Stimulated activated CD4-positive, alpha-beta T cell treated with anti-CD3 and anti-CD28 coated beads, Interleukin-2, amount 100 ng/mL, for 48 hours (primary cell): ENCODE measurements at regions not wholly inside any gene's neighbourhood (a gene's known extent, or its start where the extent isn't known, plus 50 kb on each side); places are given as distances from the start of the nearest gene placed in this dataset.

Experiments
- DNase-seq, 2 donors: peaks; one replicate each; pipeline ENCODE4 v3.0.0-alpha.2; 2020

DNA sequence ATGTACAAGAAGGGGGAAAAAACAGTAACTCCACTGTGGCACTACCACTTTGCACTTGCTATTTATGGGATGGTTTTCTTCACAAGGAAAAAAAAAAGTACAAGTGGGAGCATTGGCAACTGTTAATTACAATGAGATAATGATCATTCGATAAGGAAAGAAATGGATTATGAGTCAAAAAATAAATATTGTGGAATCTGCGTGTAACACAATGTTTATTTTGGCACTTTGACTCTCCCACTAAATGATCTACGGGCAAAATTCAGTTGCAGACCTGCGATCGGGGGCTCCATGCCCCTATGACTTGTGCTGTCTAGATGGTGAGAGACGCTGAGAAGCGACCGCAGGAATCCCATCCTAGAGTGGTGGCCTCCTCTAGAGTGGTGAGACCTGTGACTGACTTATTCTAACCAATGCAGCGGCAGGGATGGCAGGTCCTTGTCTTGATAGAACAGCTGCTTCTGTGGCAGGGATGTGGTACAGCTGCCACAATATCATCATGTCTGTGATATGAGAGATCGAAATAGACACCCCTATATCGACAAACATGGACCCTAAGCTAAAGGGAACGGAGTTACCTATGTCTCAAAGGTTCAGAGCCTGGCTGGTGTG is 345.0 kb upstream of the KLF6 start:
- no peak for DNase-seq

DNA sequence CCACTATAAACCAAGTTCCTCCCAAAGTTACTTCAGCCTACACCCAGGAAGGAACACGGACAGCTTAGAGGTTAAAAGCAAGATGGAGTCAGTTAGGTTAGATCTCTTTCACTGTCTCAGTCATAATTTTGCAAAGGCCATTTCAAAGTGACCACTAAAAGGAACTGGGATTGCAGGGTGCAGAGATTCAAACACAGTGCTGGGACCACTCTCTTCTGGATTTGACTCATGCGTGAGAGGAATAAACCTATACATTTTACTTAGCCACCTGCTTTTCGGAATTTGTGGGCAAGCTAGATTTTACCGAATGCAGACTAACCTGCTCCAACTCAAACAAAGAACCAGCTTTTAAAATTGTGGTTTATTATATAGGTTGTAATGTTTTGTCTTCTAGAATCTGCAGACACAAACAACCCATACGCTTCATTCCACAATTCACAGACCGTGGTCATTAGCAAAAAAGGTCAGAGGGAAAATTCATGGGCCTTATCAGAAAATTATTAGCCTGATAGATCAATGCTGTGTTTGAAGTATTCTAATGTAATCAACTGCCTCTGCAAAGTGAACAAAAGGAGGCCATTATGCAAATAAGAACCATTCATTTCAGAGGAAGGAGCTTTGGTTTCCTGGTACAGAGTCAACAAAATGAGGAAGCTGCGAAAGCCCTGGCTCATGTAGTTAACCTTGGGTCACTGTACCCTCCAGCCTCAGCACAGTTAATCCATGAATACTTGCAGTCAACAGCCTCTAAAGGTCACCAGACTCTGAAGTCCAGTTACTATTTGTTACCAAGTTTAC is 342.7 kb upstream of the KLF6 start:
- DNase-seq: no peak

DNA sequence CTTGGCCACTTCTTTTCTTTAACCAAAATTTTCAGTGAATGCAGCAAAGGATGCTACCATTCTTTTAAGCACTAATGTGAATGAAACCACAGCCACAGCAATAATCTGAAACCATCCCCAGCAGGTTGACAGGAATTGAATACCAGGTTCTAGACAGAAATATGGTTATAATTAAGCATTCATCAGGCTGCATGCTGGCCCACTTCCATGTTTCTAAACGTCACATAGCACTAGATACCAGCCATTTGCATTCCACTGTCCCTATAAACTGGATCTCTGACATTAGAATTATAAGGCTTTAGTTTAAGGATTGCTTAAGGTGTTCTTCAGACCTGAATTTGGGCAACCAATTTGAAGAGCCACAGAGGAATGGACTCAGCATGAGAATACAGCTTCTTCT is 340.8 kb upstream of the KLF6 start:
- DNase-seq: no peak

DNA sequence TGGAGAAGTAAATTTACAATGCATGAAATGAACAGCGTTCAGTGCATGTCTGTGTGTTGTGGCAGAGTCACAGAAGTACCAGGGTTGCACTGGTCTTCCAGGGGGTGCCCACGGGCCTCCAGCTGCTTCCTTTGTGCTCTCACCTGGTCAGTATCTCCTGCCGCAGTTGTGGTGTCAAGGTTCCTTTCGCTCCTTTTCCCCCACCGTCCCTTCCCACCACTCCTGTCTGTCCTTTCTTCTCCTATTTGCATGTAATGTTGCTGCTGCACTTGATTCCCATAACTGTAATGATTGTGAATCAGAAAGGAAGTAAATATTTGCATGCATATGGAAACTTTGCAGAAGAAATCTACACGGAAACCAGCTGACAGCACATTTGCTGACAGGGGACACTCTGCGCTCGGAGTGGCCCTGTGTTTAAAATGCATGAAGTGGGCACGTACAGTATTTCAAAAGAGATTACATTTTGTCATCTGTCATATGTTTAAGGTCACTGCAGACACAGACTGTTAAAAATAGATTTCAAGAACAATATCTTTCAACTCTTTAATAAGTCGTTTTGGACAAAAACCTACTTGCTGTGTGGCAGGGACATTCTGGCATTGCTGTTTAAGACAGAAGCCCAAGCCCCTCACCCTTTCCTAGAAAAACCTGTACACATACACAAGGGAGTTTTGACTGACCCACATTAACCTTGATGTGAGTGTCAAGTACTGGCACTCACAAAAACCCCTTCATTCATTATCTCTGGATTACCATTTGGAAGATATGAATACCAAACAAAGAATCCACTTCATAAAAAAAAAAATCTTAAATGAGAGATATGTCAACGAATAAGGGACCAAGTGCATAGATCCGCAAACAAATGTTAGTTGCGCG is 336.7 kb upstream of the KLF6 start:
- no peak for DNase-seq

DNA sequence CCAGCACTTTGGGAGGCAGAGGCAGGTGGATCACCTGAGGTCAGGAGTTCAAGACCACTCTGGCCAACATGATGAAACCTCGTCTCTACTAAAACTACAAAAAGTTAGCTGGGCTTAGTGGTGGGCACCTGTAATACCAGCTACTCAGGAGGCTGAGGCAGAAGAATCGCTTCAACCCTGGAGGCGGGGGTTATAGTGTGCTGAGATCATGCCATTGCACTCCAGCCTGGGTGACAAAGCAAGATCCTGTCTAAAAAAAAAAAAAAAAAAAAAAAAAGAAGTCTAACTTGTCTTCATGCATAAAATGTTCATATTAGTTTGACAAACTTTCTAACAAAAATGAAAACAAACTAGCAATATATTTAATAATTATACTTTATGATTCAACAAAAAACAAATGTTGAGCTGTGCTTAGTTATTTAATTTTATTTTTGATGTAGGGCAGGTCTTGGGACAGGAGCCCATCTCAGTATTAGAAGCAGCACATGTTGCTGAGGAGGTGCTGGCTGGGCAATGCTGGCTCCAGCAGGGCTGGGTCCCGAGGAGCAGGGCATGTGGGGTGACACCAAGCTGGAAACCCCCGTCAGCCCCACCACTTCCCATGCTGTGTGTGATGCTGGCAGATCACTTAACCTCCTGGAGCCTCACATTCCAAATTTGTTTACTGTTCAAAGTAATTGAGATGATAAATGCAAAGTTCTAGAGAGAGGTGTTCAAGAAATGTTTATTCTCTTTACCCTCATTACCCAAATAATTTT is 335.3 kb upstream of the KLF6 start:
- no peak for DNase-seq

DNA sequence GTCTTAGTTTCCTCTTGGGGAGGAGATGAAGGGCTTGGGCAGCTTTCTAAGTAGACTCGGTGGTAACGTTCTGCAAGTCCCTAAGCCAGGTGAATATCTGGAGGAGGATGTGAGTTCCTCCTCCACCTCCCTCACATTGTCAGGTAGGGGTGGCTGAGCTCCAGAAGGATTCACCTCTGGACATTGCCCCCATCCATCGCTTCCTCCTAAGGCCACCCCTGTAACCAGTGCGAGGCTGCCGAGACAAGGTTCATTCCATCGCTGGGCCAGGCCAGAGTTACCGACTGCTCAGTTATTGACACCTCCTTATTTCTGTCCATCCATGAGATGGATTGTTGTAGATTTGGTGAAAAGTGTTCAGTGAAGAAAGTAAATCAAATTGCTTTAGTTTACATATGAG is 334.1 kb upstream of the KLF6 start:
- no peak for DNase-seq

DNA sequence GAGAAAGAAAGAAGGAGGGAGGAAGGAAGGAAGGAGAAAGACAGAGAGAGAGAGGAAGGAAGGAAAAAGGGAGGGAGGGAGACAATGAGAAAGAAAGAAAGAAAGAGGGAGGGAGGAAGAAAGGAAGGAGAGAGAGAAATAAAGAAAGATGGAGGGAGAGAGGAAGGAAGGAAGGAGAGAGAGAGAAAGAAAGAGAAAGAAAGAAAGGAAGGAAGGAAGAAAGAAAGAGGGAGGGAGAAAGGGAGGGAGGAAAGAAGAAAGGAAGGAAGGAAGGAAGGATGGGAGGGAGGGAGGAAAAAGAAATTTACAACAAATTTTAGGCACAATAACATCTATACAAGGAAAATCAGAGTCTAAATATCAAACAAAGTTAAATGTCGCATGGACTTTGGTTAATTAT is 332.6 kb upstream of the KLF6 start:
- DNase-seq: no peak

DNA sequence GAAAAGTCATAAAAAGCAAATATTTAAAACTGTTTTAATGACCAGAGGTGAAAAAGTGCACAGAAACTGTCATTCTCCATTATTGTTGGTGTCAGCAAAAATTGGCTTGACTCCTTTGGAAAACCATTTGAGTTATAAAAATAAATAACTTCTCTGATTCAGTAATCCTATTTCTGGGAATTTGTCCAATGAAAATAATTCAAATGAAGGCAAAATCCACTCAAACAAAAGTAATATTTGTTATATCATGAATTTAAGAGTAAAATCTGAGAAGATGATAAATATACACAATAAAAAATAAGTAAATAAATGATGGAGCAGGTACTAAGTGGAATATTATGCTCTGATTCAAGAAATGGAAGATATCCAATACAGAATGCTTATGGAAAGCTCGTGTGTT is 326.6 kb upstream of the KLF6 start:
- DNase-seq: no peak

DNA sequence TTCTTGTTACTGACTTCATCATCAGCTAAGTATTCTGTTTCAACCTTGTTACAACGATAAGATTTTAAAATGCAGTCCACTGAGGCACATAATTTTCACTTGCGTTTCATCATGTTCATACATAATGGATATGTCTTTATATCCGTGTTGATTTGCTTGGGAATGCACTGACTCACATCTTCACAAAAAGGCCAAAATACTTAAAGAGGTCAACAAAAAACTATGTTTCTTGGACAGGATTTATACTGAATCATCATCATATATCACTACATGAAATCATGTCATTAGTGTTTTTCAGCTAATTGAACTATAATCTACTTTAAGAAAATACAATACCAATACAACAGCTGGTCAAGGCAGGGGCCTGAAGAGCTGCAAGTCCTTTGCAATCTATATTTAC is 324.5 kb upstream of the KLF6 start:
- no peak for DNase-seq

DNA sequence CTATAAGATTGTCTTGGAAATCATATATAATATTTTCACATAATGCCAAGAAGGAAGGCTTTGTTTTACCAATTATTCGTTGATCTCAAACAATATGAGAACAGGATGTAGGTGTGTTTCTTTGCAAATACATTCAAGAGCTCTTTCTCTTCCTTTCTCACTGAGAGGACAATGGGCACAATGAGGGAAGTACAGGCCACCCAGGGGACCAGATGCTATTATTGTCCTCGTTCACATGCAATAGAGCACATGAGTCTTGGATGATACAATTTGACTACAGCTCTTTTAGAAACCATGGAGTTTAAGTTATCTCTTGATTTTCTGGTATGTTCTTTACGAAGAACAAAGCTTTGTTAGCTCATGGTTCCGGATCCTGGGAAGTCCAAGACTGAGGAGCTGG is 323.7 kb upstream of the KLF6 start:
- DNase-seq: no peak

DNA sequence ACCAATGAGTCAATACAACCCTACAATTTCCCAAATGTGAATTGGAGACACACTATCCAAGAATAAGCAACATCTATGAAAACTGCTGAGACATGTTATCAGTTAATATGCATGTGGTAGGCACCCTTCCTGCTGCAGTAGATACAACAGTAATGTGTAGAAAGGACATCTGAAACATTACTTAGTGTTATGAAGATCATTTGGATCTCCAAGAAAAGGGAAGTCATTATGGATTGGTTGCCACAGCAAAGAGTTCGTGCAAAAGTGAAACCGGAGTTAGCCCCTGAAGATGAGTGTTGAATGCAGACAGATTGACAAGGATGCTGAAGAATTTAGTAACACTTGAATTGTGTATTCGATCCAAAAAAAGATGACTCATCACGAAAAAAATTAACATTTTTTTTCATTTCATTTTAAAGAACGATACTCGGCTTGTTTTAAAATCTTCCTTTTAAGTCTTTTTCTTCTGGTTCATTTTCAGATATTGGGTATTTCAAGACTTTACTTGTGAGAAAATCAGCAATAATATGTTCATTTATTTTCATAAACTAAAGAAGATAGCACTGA is 322.4 kb upstream of the KLF6 start:
- DNase-seq: no peak

DNA sequence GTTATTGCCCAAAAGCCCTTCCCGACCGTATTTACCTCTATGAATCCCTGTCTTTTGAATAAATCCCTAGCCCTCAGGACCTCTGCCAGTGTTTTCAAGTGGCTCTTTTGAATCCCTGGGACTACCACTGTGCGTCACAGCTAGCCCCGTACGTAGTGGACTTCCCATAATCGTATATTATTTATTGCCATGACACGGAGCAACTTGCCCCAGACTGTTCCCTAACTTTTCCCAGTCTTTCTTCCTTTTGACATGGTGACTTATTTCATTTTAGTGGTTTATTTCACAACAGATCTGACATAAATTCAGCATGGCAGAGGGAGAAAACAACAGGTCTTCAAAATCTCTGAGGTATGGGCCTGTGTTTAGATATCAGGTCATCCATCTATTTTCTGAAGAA is 318.6 kb upstream of the KLF6 start:
- DNase-seq: no peak

DNA sequence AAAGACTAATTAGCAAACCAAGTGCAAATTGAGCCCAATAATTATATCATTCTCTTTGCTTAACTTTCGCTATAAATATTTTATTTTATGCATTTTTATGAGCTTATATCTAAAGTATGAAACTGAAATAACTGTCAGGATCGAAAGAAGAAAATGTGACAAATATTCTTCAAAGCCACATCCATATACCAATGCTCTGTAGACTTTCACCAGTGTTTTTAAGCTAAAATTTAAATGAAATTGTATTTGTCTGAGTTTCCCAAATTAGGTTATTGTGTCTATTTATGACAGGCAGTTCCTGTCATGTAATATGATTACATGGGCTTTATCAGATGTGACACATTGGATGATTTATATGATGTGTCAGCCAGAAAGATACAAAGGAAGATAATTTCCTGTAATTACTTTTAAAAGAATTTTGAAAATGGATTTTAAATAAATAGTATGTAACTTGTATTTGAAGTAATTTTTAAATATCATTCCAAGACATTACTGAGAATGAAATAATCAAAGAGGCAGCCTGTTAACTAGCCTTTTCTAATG is 317.9 kb upstream of the KLF6 start:
- DNase-seq: no peak

DNA sequence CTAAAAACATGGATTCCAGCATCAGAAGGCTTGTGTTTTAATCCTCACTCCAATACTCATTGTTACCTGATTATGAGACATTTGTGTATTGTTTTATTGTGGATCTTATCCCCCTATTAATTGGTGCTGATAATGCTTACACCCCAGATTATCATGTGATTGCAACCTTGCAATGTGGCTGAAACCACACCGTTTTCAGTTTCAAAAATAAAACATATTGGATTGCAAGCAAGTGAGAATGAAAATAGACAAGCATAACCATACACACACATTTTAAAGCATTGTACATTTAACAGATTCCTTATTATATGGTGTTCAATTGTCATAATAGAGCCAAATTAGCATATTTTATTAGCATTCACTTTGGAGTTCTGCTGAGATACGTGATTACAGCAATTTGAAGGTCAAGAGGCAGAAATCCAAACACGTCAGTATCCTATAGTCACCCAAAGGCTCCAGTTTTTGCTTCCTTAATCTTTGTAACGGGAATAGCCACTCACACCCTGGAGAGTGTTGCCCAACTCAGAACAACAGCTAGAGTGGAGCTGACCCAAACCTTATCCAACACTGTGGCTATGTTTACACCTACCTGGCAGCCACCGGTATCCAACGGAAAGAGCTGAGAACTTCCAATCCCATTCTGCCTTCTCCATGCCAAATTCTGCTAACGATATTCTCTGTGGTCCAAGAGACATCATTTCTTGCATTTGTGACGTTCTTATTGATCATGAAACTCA is 317.1 kb upstream of the KLF6 start:
- DNase-seq: no peak

DNA sequence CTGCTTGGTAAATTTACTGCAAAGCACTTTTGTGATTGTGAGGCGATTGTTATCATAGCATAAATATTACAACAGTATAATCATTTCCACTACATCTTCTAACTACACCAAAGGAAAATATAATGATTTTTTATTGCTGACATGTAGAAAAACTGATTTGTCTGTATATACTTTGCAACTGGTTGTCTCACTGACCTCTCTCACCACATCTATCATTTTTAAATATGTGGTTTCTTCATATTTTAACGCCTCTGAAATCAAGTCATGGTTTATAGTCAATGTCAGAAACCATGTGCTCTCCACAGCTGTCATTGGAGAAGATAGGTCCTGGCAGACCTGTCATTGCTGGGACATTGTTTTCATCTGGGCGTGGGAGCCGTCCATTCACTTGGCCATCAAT is 315.4 kb upstream of the KLF6 start:
- DNase-seq: no peak

DNA sequence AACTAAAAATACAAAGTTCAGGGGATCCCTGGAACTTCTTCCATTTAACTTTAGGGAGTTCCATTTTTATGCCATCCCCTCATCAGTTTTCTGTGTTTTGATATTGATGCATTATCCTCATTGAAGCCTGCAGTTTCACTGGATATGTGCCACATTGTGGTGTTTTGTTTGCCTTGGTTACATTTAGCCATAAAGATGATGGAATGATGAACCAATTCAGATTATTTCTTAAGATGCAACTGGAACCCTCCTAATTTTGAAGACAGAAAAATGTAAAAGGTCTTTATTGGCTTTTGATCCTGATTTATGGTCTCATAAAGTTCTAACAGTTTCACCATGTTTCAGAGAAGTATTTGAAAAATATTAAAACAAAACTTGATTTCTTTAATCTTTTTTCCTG is 314.2 kb upstream of the KLF6 start:
- DNase-seq: no peak

DNA sequence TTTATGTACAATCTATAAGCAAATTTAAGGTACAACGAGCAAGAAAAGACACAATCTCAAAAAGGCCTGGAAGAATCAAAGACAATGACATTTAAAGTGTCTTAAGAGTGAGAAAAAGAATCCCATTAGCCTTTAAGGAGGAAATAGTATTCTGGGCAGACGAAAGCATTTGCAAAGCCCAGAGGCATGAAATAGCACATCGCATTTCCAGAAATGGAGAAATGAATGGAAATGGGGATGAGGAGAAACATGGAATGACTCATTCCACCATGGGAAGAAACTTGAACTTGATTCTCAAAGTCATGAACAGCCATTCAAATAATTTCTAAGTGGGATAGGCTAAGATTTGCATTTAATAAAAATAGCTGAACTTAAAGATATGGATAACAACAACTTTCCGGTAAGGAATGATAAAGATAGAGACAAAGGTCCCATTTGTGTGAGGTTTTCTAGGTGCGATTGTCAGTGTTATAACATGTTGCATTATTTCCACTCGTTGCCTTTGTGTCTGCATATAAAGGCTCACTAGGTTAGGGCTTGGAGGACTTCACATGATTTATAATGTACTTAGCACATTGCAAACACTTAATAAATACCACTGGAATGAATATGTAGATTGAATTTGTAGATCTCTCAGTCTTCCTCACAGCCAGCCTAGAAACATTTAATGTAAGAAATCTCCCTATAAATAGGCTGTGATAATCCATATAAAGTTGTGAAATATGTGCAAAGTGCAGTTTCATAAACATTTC is 310.3 kb upstream of the KLF6 start:
- DNase-seq: no peak

DNA sequence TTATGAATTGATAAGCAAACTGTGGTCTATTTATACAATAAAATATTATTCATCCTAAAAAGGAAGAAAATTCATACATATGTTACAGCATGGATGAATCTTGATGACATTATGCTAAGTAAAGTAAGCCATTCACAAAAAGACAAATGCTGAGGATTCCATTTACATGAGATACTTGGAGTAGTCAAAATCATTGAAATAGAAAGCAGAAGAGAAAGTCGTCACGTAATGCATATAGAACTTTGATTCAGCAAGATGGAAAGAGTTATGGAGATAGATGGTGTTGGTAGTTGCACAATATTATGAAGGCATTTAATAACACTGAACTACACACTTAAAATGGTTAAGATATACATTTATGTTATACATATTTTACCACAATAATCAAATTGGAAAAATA is 309.7 kb upstream of the KLF6 start:
- DNase-seq: no peak

DNA sequence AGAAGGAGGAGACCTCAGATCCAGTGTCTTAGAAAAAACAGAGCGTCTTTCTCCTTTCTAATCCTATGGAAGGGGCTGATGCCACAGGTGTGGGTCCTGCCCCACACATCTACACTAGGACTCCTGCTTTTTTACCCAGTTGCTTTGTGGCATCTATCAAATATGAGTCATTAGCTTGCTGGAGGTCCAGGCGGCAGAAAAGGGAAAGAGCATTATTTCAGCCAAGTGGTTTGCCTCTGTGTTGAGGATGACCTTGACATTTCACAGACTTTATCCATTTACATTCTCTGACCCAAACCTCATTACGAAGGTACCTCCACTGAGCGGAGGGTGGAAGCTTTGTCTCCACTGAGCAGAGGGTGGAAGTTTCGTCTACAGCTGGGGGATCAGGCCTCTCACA is 308.4 kb upstream of the KLF6 start:
- DNase-seq: no peak

DNA sequence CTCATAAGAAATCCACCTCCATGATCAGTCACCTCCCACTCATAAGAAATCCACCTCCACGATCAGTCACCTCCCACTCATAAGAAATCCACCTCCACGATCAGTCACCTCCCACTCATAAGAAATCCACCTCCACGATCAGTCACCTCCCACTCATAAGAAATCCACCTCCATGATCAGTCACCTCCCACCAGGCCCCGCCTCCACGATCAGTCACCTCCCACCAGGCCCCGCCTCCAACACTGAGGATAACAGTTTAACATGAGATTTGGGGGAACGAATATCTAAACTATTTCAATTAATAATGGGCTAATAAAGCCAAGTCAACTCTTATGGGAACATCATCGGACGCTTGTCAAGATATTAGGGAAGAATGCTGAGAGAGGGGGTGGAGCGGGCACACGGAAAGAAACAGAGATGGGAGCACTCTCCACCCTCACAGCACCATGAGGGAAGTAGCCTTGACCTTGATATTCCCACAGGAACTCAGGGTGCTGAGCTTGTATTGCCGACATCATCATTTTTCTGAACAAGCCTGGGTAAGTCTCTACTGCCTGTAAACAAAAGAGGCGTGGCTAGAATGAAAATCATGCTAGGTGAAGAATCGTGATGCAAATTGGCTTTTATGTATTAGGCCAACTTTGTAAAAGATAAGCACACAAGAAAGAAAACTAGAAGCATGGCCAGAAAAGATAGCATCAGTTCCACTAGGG is 303.5 kb upstream of the KLF6 start:
- DNase-seq: no peak
